Activated CD8-positive, alpha-beta T cell treated with anti-CD3 and anti-CD28 coated beads for 36 hours (primary cell): ENCODE measurements at regions not wholly inside any gene's neighbourhood (a gene's known extent, or its start where the extent isn't known, plus 50 kb on each side); places are given as distances from the start of the nearest gene placed in this dataset.

Experiments
- ATAC-seq: fragments of 200-7000 bp; cut with Tn5 transposase; one replicate; pipeline ENCODE4 v1.10.0; 2021; ENCODE audit warnings: mild to moderate bottlenecking, moderate library complexity
- CTCF ChIA-PET: fragments of 350-600 bp; sonication (Branson Sonifier 250); formaldehyde crosslinking; loops from one replicate; lab custom pipeline; 2021; ENCODE audit warnings: antibody characterized with exemption; lab: Charles Lee
- POLR2A ChIA-PET: fragments of 350-600 bp; sonication (Branson Sonifier 250); formaldehyde crosslinking; loops from one replicate; lab custom pipeline; 2021; ENCODE audit warnings: antibody characterized with exemption; lab: Charles Lee
- DNase-seq: peaks from one replicate; pipeline ENCODE4 v3.0.0-alpha.2; 2020
- H3K27ac Mint-ChIP-seq: one replicate; pipeline ENCODE4 v1.8.0; 2021; ENCODE audit warnings: mild to moderate bottlenecking, mixed read lengths
- H3K27me3 Mint-ChIP-seq: one replicate; pipeline ENCODE4 v1.8.0; 2021; ENCODE audit warnings: mixed read lengths
- H3K36me3 Mint-ChIP-seq: one replicate; pipeline ENCODE4 v1.8.0; 2021; ENCODE audit warnings: low read depth, mixed read lengths
- H3K4me1 Mint-ChIP-seq: one replicate; pipeline ENCODE4 v1.8.0; 2021; ENCODE audit warnings: low read depth, mixed read lengths
- H3K4me3 Mint-ChIP-seq: one replicate; pipeline ENCODE4 v1.8.0; 2021; ENCODE audit warnings: mild to moderate bottlenecking, moderate library complexity, mixed read lengths
- H3K9me3 Mint-ChIP-seq: one replicate; pipeline ENCODE4 v1.8.0; 2021; ENCODE audit warnings: mixed read lengths
- CTCF ChIP-seq: fragments of 200-600 bp; IDR thresholded peaks from one replicate; pipeline ENCODE4 v1.8.0; 2022; ENCODE audit warnings: antibody characterized with exemption, mild to moderate bottlenecking
- intact Hi-C: fragments of 100-400 bp; cut with micrococcal nuclease; formaldehyde crosslinking; loops from one replicate; pipeline ENCODE4 v1.10.0; 2022

GRCh38 chrX:139209342-139209741 lies 321.2 kb upstream of the F9 start:
- Mint-ChIP-seq H3K4me1 (no peaks in the 10 kb centered on the region), H3K36me3 (no peaks in the 10 kb centered on the region), H3K27ac (no peak overlapping the region), H3K9me3 (no peaks in the 10 kb centered on the region), H3K27me3 (peaks cover 15% of the 10 kb centered on the region), H3K4me3 (no peak overlapping the region)
- ChIA-PET POLR2A (no interaction called here), CTCF (no interaction called here)
- intact Hi-C loops = no loop called here
- TF ChIP-seq CTCF = no peak
- no peak for ATAC-seq
- no peak for DNase-seq

GRCh38 chrX:139207655-139208054 lies 322.9 kb upstream of the F9 start:
- ChIA-PET POLR2A (no interaction called here), CTCF (no interaction called here)
- no peak overlapping the region for H3K27ac Mint-ChIP-seq
- H3K36me3 Mint-ChIP-seq = no peaks in the 10 kb centered on the region
- no peak for TF ChIP-seq CTCF
- intact Hi-C loops = no loop called here
- DNase-seq = no peak
- no peak overlapping the region for H3K4me3 Mint-ChIP-seq
- H3K4me1 Mint-ChIP-seq = no peaks in the 10 kb centered on the region
- ATAC-seq = no peak
- H3K27me3 Mint-ChIP-seq = peaks cover 18% of the 10 kb centered on the region
- no peaks in the 10 kb centered on the region for H3K9me3 Mint-ChIP-seq

- no peak overlapping the region for H3K4me3 Mint-ChIP-seq
- intact Hi-C loops = no loop called here
- peaks cover 23% of the 10 kb centered on the region for H3K27me3 Mint-ChIP-seq
- DNase-seq = no peak
- ATAC-seq = no peak
- CTCF ChIA-PET = no interaction called here
- no peak overlapping the region for H3K27ac Mint-ChIP-seq
- H3K9me3 Mint-ChIP-seq = no peaks in the 10 kb centered on the region
- TF ChIP-seq CTCF = no peak
- no peaks in the 10 kb centered on the region for H3K4me1 Mint-ChIP-seq
- POLR2A ChIA-PET = no interaction called here
- H3K36me3 Mint-ChIP-seq = no peaks in the 10 kb centered on the region
Observed at GRCh38 chrX:139206914-139207313, 323.6 kb upstream of the F9 start.

- CTCF ChIA-PET = no interaction called here
- no peaks in the 10 kb centered on the region for H3K36me3 Mint-ChIP-seq
- POLR2A ChIA-PET = no interaction called here
- peaks cover 24% of the 10 kb centered on the region for H3K27me3 Mint-ChIP-seq
- H3K27ac Mint-ChIP-seq = no peak overlapping the region
- ATAC-seq (peak; percentile 45), DNase-seq (peak; percentile 34)
- H3K4me3 Mint-ChIP-seq = peak overlapping the region; percentile 45
- no peaks in the 10 kb centered on the region for H3K9me3 Mint-ChIP-seq
- intact Hi-C loops = no loop called here
- TF ChIP-seq CTCF = no peak
- H3K4me1 Mint-ChIP-seq = no peaks in the 10 kb centered on the region
Observed at GRCh38 chrX:139204898-139205667, 325.5 kb upstream of the F9 start.

GRCh38 chrX:139204571-139204897 lies 326.0 kb upstream of the F9 start:
- no peak for TF ChIP-seq CTCF
- ChIA-PET POLR2A (no interaction called here), CTCF (no interaction called here)
- no peak for ATAC-seq
- DNase-seq = no peak
- Mint-ChIP-seq H3K27ac (no peak overlapping the region), H3K27me3 (peaks cover 29% of the 10 kb centered on the region), H3K9me3 (no peaks in the 10 kb centered on the region), H3K4me3 (peak overlapping the region; percentile 45), H3K4me1 (no peaks in the 10 kb centered on the region), H3K36me3 (no peaks in the 10 kb centered on the region)
- intact Hi-C loops = no loop called here
